ENCODE measurements at regions not wholly inside any gene's neighbourhood (a gene's known extent, or its start where the extent isn't known, plus 50 kb on each side); places are given as distances from the start of the nearest gene placed in this dataset.

DNA sequence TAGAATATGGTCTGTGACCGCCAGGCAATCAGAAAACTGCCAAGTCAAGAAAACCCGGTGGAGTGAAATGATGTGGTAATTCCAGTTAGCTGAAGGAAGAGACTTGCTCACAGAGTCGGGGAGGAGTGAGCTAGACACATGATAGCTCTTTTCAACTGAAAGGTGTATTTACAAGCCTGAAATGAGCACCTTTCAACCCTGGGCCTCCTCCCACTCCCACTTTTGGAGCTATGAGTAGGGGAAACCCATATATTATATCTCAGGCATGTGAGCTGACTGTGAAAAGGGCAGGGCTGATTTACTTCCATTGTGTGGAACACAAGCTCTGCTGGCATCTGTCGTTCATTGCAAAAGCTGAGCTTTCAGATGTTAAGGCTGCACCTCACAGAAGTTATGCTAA is 960.2 kb downstream of the TUSC7 start:
- TF ChIP-seq POLR2A (IDR thresholded peaks at IDR 0.05), result no peak
- no peak for TF ChIP-seq CTCF (IDR thresholded peaks at IDR 0.05)
- no peak for TF ChIP-seq EP300 (IDR thresholded peaks at IDR 0.05)
- no peak for TF ChIP-seq POLR2AphosphoS5 (IDR thresholded peaks at IDR 0.05)
